A172 (cell line): ENCODE measurements at regions not wholly inside any gene's neighbourhood (a gene's known extent, or its start where the extent isn't known, plus 50 kb on each side); places are given as distances from the start of the nearest gene placed in this dataset.
"Not testable (repeated sequence)": the region's sequence is repeated elsewhere in the genome, so short reads cannot be mapped to it uniquely, and the experiment has no call there.

Experiments used
- DNase-seq: peaks from one replicate; pipeline ENCODE4 v3.0.0-alpha.2; 2015; ENCODE audit warnings: low spot score

DNA sequence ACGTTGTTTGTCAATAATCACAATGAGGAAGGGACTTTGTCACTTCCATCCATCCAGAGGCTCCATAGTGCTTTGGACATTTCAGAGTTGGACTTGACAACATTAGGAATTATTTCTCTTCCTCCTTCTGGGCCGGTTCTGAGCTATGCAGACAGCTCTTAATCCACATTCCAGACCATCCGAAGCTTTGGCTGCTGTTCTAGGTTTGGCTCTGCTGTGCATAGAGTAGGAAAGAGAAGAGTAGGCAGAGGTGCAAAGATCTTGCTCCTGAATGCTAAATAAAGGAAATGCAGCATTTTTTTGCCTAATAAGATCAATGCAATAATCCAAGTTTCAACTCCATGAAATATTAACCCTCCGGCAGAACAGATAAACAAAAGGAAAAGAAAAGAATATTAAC lies 216.3 kb upstream of the PRNP start:
- peak; percentile 19 for DNase-seq

DNA sequence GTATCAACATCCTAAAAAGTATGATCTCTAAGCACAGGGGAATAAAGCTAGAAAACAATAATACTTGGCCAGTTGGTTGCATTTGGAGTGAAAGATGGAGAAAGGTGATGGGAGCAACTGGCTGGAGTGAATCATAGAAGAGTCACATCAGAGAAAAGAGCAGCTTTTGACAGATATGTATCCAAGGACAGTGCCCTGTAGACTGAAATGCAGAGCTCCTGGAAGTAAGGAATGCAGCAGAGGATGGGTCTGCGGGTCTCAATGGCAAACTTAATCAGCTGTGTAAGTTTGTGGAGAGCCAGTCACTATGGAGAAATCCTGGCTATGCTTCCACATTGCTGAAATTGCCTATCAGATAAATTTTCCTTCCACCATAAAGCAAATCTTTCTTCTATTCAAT lies 218.1 kb upstream of the PRNP start:
- DNase-seq, result no peak

DNA sequence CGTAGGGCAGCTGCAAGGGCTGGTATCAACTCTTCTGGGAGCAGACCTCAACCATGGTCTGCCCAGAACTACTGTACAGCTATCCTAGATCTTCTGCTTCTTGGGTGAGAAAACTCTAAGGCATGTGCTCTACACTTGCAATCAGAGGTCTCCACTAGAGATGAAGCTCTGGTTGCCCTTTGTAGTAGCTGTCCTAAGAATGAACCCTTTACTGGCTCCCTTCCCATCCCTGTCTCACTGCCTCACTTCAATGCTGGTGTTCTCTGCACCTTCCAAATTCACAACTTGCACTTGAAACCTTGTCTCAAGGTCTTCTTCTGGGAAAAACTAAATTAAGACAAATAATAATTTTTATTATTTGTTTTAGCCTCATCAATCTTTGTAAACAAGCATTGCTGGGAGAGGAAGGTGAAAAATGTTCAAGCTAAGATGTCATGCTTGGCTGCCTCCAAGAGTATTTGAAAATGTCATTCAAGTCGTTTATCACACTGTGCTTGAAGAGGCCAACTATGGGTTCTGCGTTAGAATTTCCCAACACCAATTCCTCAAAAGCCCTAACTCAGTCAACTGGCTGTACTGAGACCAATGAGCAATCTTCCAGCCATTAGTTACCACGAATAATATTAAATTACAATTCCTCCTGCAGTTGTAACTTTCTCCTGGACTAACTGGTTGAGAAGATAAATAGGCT lies 216.9 kb upstream of the ADRA1D start:
- DNase-seq, result no peak

DNA sequence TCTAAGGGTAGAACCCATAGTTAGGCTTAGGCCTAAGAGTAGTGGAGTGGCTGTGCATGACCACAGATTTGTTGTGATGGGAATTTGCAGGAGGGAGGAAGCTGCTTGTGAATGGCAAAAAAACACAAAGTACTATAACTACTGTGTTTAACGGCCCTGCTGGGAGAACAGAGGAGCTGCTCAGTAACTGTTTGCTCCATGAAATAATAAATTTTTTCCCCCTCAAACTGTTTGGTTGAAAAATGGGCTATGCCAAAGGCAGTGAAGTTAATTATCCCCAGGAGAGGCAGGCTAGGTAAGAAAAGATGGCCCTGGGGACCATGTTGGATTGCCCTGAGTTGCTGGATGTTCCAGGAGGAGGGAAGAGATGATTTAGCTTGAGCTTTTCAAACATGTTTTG lies 216.1 kb upstream of the ADRA1D start:
- no peak for DNase-seq

DNA sequence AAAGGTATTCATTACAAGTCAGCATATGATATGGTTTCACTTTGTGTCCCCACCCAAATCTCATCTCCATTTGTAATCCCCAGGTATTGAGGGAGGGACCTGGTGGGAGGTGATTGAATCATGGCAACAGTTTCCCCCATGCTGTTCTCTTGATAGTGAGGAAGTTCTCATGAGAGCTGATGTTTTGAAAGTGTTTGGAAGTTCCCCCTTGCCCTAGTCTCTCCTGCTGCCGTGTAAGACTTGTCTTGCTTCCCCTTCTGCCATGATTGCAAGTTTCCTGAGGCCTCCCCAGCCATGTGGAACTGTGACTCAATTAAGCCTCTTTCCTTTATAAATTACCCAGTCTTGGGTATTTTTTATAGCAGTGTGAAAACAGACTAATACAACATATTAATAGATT lies 213.7 kb upstream of the ADRA1D start:
- DNase-seq, result not testable (repeated sequence)

DNA sequence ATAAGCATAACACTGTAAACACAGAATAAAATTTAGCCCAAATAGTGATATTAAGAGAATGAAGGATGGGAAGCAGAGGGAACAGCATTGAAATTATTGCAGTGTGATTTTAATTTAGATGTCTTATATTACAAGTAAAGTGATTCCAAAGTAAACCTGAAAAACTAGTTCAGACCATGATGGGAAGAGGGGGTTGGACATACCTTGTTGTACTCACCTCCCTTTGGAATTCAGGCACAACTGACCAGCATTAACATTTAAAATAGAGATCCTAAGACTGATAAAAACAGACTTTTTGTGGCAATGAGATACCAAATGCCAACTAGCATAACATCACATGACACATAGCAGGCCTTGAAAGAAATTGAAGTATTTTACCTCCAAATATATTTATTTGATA lies 210.0 kb upstream of the ADRA1D start:
- no peak for DNase-seq

DNA sequence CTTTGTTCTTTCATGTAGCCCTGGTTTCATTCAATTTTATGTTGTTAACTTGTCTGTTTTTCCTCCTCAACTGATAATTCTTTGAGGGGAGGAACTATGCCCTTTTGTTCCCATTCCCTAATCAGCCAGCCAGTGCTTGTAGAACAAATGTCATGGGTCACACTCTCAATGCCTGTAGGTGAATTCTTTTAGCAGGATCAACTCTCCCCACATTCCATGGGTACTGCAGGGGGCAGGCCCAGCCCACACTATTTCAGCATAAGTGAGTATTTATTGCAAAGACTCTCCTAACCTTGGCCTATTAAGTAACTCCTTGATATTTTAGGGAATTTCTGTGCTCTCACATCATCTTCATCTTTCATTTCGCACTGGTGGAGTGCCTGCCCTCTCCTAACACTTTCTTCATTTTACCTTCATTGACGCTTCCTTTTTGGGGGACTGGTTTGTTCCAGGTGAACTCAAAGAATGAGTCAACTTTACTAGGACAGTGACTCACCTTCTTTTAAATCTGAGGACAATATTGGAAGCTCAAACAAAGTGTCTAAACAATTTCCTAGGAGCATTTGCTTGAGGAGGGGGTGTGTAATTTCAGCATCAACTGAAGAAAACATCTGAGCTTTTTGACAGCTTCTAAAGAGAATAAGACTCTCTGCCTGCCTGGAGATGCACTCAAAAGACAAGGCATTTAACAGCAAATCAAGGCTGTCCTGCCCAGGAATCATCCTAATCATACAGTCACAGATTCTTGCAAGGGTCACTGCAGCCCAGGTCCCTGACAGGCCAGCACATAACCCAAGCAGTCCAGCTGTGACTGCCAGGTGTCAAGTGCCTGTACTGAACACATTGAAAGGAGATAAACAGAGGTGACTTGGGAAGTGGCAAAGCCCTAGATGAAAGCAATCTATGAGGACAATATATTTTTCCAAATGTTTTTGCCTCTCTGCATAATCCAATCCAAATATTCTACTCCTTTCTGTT lies 208.8 kb upstream of the ADRA1D start:
- DNase-seq, result no peak

DNA sequence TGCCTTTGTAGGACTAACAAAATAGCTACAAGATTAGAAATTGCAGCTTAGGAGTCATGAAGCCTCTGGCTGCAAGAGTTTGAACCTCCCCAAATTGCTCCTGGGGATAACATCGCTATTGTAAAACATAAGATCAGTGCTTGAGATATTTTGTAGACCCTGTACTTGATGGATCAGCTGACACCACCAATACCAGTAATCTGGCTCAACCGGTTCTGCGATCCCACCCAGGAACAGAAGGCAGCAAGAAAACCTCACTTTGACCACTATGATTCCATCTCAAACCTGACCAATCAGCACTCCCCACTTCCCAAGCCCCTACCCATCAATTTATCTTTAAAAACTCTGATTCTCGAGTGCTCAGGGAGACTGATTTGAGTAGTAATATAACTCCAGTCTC lies 206.9 kb upstream of the ADRA1D start:
- no peak for DNase-seq

DNA sequence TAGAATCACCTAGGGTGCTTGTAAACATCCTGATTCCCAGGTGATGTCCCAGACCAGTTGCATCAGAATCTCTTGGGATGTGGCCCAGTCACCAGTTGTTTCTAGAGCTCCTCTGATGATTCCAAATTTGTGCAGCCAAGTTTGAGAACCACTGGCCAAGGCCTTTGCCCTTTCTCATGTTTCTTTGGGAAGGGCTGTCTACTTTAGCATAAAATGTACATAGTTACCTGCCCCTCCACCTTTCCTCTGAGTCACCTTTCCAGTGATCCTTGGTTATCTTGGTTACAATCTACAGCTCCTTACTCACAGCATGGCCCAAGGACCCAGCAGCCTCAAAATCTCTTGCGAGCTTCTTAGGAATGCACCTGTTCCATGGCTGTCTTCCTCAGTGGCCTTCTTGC lies 206.2 kb upstream of the ADRA1D start:
- DNase-seq, result no peak

DNA sequence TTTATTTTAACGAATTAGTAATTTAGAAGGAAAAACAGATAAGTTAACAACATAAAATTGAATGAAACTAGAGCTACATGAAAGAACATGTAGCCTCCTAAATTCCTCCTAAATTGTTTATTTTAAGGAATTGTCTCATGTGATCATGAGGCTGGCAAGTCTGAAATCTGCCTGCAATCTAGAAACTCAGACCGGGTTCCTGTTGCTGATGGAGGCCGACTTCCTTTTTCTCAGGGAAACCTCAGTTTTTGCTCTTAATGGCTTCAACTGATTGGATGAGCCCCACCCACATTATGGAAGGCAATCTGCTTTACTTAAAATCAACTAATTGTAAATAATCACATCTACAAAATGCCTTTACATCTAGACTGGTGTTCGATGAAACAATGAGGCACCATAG lies 205.0 kb upstream of the ADRA1D start:
- no peak for DNase-seq

DNA sequence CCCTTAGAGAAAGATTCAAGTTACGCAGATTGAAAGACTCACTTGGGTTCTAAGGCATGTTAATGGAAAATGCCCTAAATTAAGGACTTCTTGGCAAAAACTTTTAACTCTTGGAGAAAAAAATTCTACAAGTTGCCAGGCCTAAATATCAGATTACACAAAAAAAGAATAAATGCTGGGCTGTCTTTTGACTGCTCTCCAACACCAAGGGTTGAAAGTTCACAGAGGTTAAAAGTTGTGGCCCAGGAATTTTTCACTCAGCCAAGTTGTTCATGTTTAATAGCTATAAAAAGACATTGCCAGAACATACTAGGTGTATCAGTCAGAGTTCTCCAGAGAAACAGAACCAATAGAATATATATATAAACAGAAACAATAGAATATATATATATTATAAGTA lies 204.3 kb upstream of the ADRA1D start:
- no peak for DNase-seq

DNA sequence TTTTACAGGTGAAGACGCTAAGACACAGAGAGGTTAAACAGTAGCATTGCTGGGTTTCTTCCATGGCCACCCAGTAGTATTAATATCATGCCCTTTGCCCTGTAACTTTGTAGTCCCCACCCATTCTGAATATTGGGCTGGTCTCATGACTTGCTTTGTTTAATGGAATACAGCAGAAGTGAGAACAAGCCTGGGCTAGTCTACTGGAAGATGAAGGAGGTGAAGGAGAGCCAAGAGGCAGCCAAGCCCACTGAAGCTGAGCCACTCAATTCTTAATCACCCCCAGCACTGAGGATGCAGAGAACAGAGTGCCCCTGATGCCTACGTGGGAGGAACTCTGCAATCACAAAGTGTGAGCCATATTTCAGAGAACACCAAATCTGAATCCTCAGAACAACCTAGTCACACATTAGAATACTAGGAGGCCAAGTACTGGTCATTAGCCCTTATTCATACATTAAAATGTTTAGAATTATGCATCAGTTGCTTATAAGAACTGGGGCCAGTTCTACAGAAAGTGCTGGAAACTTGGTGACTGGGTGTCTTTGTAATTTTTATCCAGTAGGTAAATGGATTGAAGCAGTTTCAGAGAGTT lies 202.5 kb upstream of the ADRA1D start:
- DNase-seq, result no peak

DNA sequence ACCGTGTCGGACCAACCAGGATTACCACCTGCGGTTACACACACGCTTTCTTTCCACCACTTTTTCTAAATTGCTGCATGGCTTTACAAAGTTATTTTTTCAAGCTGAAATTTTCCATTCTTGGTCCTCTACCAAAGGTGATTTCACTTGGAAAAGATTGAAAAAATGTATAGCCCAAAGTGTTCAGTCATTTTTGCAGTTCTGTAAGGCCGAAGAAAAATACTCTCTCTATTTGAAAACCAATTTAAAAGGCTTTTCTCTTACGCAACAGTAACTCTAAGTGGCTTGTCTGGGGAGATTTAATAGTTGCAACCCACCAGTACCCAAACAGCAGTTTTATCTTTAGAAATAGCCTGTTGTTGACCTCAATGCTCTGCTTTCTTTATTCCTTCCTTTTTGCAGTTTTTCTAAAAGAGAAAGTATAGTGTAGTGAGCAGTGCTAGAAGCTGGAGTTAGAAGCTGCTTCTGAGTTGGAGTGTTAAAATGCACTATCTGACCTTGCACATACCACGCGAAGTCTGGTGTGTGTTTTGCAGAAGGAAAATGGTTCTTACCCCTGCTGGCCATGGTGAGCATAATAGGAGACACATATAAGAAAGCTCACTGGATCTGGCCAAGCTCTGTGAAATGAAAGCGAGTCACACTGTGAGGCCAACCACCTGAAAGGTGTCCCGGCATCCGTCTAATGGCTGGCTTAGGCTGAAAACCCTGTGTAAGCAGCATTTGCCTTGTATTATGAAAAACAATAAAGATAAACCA lies 201.0 kb upstream of the ADRA1D start:
- DNase-seq, result peak; percentile 68

DNA sequence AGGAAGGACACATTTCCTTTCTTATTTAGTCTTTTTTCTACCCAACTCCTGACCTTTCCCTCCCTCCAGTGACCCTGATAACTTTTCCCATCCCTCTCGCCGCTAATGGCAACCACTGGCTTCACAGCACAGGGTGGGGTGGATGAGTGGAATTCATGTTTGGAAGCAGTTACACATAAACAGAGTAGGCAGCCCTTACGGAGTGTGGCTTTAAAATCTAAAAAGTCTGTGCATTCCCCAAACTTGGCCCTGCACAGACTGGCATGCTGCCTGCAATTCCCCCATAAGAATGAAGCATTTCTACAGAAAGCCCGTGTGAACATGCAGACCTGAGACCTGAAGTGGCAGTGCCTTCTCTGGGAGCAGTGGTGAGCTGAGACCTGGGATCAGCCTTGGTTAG lies 196.7 kb upstream of the ADRA1D start:
- DNase-seq, result no peak

DNA sequence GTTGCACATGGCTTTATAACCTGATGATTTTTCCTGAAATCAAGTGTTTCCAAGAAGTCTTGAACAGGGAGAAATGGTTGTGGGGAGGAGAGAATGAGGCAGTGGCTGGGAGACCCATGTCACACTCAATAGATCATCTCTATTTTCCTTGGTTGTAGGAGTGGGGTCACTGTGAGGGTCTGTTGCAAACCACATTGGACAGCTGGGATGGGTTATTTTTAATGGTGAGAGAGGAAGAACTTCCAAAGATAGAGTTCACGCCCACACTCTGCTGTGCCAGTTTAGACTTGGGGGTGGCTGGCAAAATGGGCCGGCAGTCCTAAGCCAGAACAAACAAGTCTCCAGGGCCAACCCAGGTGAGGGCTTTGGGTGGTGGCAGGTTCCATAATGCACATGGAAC lies 196.2 kb upstream of the ADRA1D start:
- DNase-seq, result no peak

DNA sequence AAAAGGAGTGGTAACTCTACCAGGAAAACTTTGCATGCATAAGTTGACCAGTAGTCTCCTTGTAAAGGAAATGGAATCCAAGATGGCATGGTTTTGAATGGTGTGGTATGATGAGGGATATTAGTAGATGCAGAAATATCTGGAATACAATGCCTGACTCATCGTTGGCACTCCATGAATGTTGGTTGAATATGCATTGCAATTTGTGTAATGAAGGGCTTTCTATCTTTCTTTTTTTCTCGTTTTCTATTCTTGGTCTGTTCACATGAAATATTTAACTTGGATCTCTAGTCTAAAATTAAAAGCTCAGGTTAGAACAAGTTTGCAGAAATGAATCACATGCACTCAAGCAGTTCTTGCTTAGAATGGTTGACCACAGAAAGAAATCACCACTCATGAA lies 195.3 kb upstream of the ADRA1D start:
- DNase-seq, result peak; percentile 62

DNA sequence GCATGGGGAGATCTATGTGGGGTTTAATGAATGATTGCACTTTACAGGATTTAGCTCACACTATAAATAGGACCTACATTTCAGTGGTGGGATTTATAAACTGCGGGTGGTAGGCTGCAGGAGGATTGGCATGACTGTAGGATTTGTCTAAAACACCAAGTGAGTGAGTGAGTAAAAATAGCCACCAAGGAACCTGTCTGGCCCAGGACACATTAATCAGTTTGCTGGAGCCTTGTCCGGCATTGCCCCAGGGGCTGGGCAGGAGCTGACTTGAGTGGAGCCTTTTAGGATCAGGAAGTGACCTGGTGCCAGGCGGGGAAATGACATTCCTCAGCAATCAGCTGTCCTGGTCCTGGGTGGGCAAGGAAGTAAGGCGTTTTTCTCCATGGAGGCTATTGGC lies 193.9 kb upstream of the ADRA1D start:
- DNase-seq, result peak; percentile 80

DNA sequence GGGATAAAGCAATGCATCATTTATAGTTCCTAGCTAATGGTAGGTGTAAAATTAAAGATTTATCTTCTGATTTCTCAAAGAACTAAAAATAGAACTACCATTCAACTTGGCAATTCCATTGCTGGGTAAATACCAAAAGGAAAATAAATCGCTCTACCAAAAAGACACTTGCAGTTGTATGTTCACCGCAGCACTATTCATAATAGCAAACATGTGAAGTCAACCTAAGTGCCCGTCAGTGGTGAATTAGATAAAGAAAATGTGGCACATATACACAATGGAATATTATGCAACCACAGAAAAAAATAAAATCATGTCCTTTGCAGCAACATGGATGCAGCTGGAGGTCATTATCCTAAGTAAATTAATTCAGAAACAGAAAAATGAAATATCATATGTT lies 192.8 kb upstream of the ADRA1D start:
- DNase-seq, result no peak

DNA sequence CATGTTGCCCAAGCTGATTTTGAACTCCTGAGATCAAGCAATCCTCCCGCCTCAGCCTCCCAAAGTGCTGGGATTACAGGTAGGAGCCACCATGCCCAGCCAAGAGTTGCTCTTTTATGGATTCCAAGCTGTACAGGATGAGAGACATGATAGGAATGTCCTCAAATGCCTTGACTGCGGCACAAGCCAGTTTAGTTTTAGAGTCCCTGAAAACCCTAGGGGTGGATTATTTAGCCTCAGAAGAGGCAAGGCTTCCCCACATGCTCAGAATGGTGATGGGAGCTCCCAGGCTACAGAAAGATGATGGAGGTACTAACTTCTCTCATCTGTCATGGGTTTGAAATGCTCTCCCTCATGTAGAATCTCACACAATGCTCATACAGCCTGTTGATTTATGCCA lies 192.1 kb upstream of the ADRA1D start:
- DNase-seq, result no peak

DNA sequence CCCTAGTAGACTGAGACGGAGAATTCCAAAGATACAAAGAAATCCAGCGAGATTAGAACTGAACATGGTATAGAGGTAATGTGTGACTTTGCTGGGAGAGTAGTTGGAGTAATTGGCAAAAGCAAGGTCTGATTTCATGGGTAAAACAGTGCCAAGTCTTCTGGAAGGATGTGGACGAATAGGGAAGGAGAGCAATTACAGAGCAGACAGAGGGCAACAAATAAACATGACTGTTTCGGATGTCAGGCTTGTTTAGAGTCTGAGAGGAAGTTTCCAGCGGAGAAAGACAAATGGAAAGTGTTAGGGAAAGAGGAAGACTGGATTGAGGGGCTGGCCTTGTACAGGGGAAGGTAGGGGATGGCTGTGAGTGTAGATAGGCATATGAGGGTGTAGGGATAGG lies 190.4 kb upstream of the ADRA1D start:
- no peak for DNase-seq

DNA sequence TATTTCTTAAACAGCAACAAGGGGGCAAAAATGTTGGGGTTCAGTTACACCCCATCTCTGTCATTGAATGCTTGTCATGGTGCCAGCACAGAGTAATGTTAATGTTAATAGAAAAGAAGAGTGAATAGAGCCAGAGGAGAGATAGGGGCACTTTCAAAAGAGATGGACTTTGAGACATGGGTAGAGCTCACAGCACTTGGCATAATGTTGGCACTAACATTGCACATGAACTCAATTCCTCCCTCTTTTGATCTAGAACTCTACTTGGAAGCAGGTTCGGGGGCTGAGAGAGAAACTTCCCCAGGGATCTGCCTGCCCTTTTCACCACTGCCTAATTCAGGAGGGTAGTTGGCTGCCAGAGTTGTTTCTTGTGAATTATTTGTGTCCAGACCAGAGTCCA lies 188.0 kb upstream of the ADRA1D start:
- DNase-seq, result no peak
